ENCODE measurements at regions not wholly inside any gene's neighbourhood (a gene's known extent, or its start where the extent isn't known, plus 50 kb on each side); places are given as distances from the start of the nearest gene placed in this dataset.

DNA sequence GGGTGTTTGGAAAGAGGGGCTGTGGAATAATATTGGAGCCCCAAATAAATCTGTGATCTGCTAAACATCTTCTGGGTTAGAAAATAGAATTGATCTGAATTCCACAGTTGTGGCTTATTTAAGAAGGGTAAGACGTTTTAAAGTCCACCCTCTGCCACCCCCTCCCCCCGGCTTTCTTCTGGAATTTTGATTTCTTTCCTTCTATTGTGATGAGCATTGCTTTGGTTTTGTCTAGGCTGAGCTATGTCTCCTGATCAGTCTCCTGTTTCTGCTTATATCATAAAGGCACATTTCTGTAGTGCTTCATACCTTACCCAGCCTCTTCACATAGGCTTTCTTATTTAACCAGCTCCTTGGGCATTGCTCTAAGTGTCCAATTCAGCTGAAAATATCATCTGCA is 77.3 kb upstream of the SLC38A2 start:
- no peak for DNase-seq (ENCODE audit: low read depth)

DNA sequence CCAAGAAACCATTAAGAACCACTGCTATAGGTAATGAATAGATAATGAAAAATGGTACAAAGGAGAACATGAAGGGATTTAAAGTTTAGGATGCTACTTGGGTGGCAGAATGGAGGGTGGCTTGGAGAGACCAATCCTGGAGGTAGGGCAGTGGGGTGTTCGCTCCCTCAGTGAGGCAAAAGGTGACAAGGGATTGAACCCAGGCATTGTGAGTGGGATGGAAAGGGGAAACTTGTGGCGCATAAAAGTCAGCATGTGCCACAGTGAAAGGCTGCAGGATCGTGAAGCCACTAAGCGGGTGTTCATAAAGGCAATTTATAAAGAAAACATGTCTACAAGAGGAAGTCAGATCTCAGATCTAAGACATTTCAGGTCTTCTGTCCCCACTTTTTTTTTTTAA is 76.7 kb upstream of the SLC38A2 start:
- no peak for DNase-seq (ENCODE audit: low read depth)

DNA sequence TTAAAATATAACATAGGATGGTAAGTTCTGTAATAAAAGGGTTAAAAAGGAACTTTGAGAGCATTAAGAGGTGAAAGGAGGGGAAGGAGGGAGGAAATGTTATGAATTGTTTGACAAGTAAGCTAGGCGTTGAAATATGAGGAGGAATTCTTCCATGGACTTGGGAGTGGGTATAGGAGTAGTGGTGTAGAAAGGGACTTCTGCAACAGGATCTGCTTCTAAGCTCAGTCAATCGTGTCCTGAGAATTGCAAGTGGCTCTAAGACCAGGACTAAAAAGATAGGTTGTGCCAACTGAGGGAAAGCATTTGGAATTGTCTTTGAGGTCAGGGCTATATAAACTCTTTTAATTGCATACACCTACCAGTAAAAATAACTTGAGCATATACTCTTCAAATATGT is 74.1 kb upstream of the SLC38A2 start:
- no peak for DNase-seq (ENCODE audit: low read depth)

DNA sequence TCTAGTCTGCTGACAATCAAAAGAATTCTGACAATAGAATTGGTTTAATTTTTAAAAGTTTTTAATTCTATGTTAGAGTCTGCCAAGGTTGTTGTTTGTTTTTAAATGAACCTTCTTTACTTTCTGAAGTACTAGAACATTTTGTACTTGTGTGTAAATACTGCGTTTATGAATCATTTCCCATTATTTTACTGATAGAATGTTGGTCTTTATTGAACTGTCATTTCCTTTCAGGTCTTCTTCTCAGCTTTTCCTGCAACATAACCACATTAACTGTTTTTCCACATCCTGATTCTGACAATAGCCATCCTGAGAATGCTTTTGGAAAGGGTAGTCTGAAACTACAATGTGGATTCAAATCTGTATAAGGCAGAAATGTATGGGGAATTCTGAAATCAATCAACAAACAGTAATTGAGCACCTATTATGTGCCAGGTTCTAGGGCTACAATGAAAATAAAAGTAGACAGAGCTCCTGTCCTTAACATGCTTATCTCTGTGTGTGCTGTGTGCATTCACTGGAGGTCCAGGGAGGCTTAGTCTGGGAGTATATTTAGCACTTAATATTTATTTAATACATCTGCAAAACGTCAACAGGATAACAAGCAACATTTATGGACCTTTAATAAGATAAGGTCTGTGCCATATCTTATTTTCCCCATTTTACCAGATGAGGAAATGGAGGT is 73.1 kb upstream of the SLC38A2 start:
- DNase-seq (ENCODE audit: low read depth): no peak

DNA sequence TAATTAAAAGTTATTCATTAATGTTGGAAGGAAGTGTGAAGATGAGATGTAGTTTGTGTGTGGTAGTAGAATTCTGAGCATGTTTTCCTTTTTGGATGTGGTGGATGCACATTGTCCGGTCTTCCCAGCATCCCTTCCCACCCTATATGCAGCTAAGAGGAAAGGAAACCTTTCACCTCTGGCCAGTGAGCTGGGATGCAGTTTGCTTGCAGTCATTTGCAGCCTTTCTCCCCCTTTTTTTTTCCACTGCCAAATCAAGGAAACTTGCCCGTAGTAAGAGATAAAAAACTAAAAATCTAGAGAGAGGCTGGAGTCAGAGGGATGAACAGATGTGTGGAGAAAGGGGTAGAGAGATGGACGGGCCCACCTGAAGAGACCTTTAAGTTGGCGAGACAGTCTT is 72.5 kb upstream of the SLC38A2 start:
- DNase-seq (ENCODE audit: low read depth): no peak

DNA sequence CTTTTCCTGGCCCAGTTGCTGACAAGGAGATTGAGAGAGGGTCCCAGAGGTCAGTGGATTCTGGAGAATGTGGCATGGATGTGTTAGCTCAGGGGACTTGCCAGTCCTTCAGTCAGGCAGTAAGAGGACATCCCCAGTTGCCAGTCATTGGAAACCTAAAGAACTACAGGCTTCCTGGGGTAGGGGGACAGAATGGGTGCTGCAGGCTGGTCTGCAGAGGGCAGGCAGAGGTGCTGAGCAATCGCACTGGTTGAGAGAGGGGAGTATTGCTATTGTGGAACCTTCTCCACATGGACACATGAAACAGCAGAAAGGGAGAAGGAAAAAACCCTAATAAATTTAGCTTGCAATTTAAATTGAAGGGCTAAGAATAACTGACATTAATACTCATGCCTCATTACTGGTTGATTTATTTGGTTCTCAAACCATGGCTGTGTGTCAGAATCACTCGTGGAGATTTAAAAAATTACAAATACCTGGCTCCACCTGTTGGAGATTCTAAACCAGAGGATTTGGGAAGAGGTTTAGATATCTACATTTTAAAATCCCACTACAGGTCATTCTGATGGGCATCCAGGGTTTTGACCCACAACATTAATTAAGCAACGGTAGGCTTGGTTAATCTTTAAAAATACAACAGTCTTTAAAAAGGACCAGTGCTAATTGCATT is 71.2 kb upstream of the SLC38A2 start:
- no peak for DNase-seq (ENCODE audit: low read depth)

DNA sequence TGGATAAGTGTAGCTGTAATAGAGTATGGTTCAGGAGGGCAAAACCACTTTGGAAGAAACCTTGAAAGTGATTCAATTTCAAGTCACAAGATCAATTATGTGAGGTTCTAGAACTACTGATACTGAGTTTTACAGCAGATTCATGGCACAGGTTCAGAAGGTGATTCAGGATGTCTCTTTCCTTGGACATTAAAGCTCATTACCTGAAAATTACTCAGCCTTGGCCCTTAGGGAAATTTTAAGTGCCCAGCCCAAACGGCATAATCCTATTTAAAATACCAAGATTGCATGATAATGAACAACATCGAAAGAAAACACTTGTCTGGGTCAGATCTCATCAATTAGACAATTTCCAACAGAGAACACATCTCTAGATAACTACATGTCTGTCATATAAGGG is 70.2 kb upstream of the SLC38A2 start:
- DNase-seq (ENCODE audit: low read depth): no peak

DNA sequence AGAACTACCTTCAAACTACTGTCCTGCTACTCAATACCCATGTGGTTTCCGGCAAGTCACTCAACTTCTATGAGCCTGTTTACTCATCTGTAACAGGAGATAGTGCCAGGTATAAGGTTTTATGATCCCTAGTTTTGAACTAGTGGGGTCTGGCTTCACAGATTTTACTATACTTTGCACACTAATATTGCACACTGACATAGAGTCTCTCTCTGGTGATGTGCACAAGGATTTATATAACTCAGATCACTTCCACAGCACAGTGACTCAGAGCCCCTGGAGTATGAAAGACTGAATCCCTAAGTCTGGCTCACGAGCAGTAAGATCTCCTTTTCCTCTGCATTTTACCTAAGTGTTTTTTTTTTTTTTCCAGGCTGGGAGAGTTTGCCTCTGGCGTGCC is 69.7 kb upstream of the SLC38A2 start:
- DNase-seq (ENCODE audit: low read depth): peak; percentile 54

DNA sequence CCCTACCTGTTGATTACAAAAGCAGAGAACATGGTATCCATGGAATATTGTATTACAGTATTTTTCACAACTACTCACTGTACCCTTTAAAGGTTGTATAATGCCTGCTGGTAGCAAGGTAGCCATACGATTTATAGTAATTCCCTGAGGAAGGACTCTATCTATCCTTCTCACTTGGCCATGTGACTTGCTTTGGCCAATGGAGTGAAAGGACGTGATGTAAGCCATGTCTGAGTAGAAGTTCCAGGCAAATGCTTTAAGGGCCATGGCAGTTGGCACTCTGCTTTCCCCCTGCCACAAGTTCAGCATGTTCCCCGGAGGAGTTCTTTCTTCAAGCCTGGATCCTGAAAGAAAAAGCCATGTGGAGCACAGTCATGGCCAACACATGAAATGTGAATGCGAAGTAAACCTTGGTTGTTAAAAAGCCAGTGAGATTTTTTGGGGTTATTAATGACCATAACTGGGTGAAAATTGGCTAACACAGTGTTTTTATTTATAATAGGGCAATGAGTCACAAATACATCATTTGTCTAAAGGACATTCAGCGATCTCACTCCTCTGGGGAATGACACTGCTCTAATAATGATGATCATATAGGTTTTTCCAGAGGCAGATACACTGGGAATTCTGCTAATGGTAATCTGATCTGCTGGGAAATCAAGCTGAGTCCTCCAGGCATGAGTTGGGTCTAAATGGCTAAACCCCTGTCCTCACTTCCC is 67.4 kb upstream of the SLC38A2 start:
- DNase-seq (ENCODE audit: low read depth): no peak

DNA sequence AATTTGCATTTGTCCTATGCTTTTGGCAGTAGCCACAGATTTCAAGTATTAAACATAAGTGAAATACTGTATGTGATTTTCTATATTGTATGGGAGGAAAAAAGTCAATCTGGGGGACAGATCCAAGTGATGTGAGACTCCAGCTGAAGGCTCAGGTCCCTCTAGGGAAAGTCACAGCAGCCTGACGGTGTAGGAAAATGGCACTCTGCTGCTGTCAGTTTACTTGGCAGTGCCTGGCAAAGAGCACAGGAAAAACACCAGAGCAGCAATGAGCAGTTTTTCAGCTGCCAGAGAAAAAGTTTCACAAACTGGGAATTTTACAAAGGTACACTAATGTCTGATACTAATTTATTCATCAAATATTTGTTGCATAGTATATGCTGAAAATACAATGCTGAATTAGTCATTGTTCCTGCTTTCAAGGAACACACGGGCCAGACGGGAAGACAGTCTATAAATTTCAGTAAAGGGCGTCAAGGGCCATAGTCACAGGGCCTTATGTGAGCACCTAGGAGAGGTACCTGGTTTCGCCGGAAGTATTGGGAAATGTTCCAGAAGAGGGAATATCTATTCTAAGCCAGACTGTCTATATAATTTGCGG is 66.2 kb upstream of the SLC38A2 start:
- DNase-seq (ENCODE audit: low read depth): no peak

DNA sequence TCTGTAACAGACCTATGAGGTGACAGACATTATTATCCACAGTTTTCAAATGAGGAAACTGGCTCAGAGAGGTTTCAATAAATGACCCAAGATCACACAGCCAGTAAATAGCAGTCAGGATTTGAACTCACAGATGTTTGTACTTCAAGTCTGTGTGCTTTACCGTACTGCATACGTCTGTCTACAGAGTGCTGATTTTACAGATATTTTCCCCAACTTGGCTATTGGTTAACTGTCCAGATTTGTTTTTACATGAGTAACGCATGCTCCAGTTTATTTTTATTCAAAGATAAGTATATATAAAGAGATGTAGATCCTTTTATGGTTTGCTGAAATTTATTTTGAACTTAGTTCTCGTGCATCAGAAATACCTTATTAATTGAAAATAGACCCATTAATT is 65.7 kb upstream of the SLC38A2 start:
- no peak for DNase-seq (ENCODE audit: low read depth)

DNA sequence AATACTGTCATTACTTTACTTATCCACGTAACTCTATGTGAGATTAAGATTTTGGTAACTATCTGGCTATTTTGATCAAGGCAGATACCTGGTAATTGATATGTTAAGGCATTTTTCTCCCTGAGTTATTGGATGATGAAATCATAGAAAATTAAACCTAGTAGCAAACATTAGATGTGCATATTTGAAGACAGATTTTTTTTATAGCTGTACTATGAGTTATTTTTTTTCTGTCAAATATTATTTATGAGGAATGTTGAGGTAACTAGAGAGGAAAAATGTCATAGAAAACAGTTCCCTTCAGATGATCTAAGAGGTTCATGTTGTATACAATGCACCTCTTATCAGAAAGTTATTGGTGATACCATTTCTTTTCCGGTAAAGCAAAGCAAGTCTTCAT is 64.9 kb upstream of the SLC38A2 start:
- no peak for DNase-seq (ENCODE audit: low read depth)

DNA sequence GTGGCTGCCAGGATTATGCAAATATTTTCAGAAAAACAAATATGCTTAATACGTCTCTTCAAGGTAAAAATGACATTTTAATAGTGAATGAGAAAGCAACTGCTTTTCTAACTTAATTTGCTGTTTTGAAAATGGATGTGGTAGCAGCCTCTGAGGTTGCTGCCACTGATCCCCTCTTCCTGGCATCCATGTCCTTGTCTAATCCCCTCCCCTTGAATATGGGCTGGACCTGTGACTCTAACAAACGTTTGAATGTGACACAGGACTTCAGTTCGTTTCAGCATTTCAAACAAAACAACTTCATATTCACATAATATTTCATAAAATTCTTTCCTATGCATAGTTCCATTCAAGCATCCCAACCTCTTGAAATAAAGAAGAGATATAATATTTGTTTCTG is 64.2 kb upstream of the SLC38A2 start:
- no peak for DNase-seq (ENCODE audit: low read depth)

DNA sequence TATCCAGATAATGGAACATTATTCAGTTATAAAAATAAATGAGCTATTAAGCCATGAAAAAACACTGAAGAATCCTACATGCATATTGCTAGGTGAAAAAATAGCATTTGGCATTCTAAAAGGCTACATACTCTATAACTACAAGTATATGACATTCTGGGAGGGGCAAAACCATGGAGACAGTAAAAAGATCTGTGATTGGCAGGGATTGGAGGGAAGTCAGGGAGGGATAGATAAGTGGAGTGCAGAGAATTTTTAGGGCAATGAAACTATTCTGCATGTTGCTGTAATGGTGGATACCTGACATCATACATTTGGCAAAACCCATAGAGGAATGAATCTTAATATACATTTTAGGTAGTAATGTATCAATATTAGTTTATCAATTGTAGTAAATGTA is 63.1 kb upstream of the SLC38A2 start:
- DNase-seq (ENCODE audit: low read depth): no peak

DNA sequence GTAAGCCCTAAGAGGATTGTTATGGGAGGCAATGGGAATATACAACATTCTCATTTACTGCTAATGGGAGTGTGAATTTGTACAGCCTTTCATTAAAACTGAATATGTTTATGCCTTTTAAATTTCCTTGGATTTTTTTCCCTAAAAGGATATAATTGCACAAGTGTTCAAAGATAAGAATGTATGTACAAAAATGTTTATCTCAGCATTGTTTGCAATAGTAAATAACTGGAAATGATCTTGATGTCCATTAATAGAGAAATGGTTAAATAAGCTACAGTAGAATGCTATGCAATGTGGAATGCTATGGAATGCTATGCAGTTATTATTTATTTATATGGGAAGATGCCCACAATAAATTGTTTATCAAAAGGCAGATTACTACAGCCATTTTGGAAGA is 62.5 kb upstream of the SLC38A2 start:
- DNase-seq (ENCODE audit: low read depth): no peak

DNA sequence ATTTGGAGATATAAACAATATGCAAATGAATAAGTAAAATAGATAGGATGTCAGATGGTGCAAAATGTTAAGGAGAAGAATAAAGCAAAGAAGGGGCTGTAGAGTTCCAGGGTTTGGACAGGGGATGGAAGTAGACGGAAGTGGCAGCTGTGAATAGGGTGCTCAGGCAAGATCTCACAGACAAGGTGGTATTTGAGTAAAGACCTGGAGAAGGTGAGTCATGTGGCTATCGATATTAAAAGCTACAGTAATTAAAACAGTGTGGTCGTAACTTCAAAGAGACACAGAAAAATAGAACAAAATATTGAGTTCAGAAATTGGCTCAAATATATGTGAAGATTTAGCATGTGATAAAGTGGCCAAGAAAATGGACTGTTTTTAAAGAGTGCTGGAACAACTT is 61.3 kb upstream of the SLC38A2 start:
- no peak for DNase-seq (ENCODE audit: low read depth)

DNA sequence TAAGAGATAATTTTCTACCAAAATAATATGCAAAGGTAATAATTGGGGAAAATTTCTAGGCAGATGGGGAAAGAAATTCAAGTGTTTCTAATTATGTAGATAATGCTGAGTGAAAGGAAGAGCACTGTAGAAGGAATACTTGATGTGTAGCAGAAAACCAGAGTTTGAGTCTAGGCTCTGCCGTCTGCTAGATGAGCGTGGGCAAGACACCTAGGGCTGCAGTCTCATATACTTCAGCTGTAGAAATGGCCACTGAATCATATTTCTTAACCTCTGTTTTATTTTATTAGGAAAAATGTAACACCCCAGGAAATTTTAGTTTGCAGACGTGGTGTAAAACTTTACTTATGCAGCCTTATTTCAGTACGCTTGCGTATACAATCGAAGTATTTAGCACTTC is 59.8 kb upstream of the SLC38A2 start:
- no peak for DNase-seq (ENCODE audit: low read depth)

DNA sequence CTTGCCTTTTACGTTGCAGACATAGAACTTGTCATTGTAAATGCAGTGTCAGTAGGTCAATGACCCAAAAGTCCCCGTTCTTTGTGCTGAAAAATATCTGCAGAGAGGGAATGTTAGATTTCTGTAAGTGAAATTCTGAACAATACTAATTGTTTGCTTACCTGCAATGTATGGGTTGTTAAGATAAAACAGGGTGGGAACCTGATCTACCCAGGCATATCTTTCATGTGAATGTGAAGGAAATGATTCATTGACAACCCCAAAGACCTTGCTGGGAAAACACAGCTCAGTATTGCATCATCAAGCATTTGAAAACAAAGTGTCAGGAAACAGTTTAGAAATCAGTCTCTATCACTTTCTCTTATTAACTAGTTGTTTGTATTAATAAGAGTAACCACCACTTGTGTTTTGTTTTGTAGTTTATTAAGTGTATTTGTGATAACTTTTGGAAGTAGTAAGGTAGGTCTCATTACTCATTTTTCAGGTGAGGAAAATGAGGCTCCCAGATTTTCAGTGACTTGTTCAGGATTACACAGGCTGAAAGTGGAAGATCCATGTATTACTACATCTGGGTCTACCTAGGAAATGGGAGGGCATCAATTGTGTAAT is 57.9 kb upstream of the SLC38A2 start:
- DNase-seq (ENCODE audit: low read depth): peak; percentile 90
